WI38 (cell line): ENCODE measurements at regions not wholly inside any gene's neighbourhood (a gene's known extent, or its start where the extent isn't known, plus 50 kb on each side); places are given as distances from the start of the nearest gene placed in this dataset.
"Not testable (repeated sequence)": the region's sequence is repeated elsewhere in the genome, so short reads cannot be mapped to it uniquely, and the experiment has no call there.

Experiments
- H3K4me3 ChIP-seq: 2 replicates; pipeline ENCODE4 v1.5.1; 2011; ENCODE audit warnings: low read depth, mild to moderate bottlenecking, control low read depth, low read length
- CTCF ChIP-seq: IDR thresholded peaks from 2 replicates; pipeline ENCODE4 v1.5.1; 2012; ENCODE audit warnings: low read depth, mild to moderate bottlenecking, control low read depth, low read length

- no peak overlapping the region for H3K4me3 ChIP-seq
- TF ChIP-seq CTCF = no peak
Observed at GRCh38 chr3:197363553-197364409, 65.4 kb upstream of the DLG1 start.

GRCh38 chr3:197362081-197362480 is 63.7 kb upstream of the DLG1 start:
- TF ChIP-seq CTCF = no peak
- no peak overlapping the region for H3K4me3 ChIP-seq

GRCh38 chr3:197360095-197360494 is 61.7 kb upstream of the DLG1 start:
- not testable (repeated sequence) for H3K4me3 ChIP-seq

- H3K4me3 ChIP-seq = not testable (repeated sequence)
Observed at GRCh38 chr3:197359476-197359875, 61.1 kb upstream of the DLG1 start.

GRCh38 chr3:197356741-197357140 is 58.3 kb upstream of the DLG1 start:
- H3K4me3 ChIP-seq = no peak overlapping the region
- TF ChIP-seq CTCF = no peak

- TF ChIP-seq CTCF = no peak
- no peak overlapping the region for H3K4me3 ChIP-seq
Observed at GRCh38 chr3:197356275-197356674, 57.9 kb upstream of the DLG1 start.

- no peak for TF ChIP-seq CTCF
Observed at GRCh38 chr3:197355713-197356112, 57.3 kb upstream of the DLG1 start.

GRCh38 chr3:197354568-197355001 is 56.2 kb upstream of the DLG1 start:
- H3K4me3 ChIP-seq = peak overlapping the region; percentile 48
- TF ChIP-seq CTCF = no peak

More at GRCh38 chr3:197355713-197356112, 57.3 kb upstream of the DLG1 start:
- H3K4me3 ChIP-seq = no peak overlapping the region
